ENCODE measurements at regions not wholly inside any gene's neighbourhood (a gene's known extent, or its start where the extent isn't known, plus 50 kb on each side); places are given as distances from the start of the nearest gene placed in this dataset.

- Histone ChIP-seq H3K9me3 (ENCODE audit: insufficient read depth, low read depth, low read length) (no peaks in the 10 kb centered on the region), H3K4me2 (ENCODE audit: low read depth, low read length, poor library complexity, severe bottlenecking) (no peak overlapping the region), H3K9ac (ENCODE audit: low read depth, low read length, poor library complexity, severe bottlenecking) (no peak overlapping the region), H2AFZ (ENCODE audit: low read length) (no peak overlapping the region), H3K4me1 (ENCODE audit: insufficient read depth, low read length, poor library complexity, severe bottlenecking) (no peaks in the 10 kb centered on the region), H4K20me1 (ENCODE audit: insufficient read depth, low read length, poor library complexity, severe bottlenecking) (no peaks in the 10 kb centered on the region), H3K4me3 (ENCODE audit: low read length, poor library complexity, severe bottlenecking) (no peak overlapping the region), H3K36me3 (ENCODE audit: insufficient read depth, low read length) (no peaks in the 10 kb centered on the region), H3K79me2 (ENCODE audit: insufficient read depth, low read length) (no peaks in the 10 kb centered on the region), H3F3A (ENCODE audit: low read depth) (no peaks in the 10 kb centered on the region), H3K9me2 (replicated peaks; ENCODE audit: low read depth, low read length) (no peaks in the 10 kb centered on the region), H3K27me3 (ENCODE audit: insufficient read depth, low read length, poor library complexity, severe bottlenecking) (no peaks in the 10 kb centered on the region)
- TF ChIP-seq, protein P1, sequence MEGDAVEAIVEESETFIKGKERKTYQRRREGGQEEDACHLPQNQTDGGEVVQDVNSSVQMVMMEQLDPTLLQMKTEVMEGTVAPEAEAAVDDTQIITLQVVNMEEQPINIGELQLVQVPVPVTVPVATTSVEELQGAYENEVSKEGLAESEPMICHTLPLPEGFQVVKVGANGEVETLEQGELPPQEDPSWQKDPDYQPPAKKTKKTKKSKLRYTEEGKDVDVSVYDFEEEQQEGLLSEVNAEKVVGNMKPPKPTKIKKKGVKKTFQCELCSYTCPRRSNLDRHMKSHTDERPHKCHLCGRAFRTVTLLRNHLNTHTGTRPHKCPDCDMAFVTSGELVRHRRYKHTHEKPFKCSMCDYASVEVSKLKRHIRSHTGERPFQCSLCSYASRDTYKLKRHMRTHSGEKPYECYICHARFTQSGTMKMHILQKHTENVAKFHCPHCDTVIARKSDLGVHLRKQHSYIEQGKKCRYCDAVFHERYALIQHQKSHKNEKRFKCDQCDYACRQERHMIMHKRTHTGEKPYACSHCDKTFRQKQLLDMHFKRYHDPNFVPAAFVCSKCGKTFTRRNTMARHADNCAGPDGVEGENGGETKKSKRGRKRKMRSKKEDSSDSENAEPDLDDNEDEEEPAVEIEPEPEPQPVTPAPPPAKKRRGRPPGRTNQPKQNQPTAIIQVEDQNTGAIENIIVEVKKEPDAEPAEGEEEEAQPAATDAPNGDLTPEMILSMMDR (conservative IDR thresholded peaks at IDR 0.05; ENCODE audit: low read length): no peak
- no peak for TF ChIP-seq EZH2phosphoT487 (IDR thresholded peaks at IDR 0.05; ENCODE audit: borderline replicate concordance)
Observed at GRCh38 chr21:27756191-27756590, 789.3 kb upstream of the ADAMTS5 start.

- H3K9ac ChIP-seq (ENCODE audit: low read depth, low read length, poor library complexity, severe bottlenecking): no peak overlapping the region
- no peaks in the 10 kb centered on the region for H4K20me1 ChIP-seq (ENCODE audit: insufficient read depth, low read length, poor library complexity, severe bottlenecking)
- TF ChIP-seq, protein P1 (conservative IDR thresholded peaks at IDR 0.05; ENCODE audit: low read length): no peak
- H3K27me3 ChIP-seq (ENCODE audit: insufficient read depth, low read length, poor library complexity, severe bottlenecking): no peaks in the 10 kb centered on the region
- no peak overlapping the region for H3K4me3 ChIP-seq (ENCODE audit: low read length, poor library complexity, severe bottlenecking)
- H2AFZ ChIP-seq (ENCODE audit: low read length): no peak overlapping the region
- H3K4me2 ChIP-seq (ENCODE audit: low read depth, low read length, poor library complexity, severe bottlenecking): no peak overlapping the region
- no peaks in the 10 kb centered on the region for H3K79me2 ChIP-seq (ENCODE audit: insufficient read depth, low read length)
- H3K9me2 ChIP-seq (replicated peaks; ENCODE audit: low read depth, low read length): no peaks in the 10 kb centered on the region
- H3F3A ChIP-seq (ENCODE audit: low read depth): no peaks in the 10 kb centered on the region
- H3K4me1 ChIP-seq (ENCODE audit: insufficient read depth, low read length, poor library complexity, severe bottlenecking): no peaks in the 10 kb centered on the region
- peaks cover 3% of the 10 kb centered on the region; the same call in 1 of the 2 replicates for H3K9me3 ChIP-seq (ENCODE audit: insufficient read depth, low read depth, low read length)
- H3K36me3 ChIP-seq (ENCODE audit: insufficient read depth, low read length): no peaks in the 10 kb centered on the region
Observed at GRCh38 chr21:27743971-27744564, 777.2 kb upstream of the ADAMTS5 start.

DNA sequence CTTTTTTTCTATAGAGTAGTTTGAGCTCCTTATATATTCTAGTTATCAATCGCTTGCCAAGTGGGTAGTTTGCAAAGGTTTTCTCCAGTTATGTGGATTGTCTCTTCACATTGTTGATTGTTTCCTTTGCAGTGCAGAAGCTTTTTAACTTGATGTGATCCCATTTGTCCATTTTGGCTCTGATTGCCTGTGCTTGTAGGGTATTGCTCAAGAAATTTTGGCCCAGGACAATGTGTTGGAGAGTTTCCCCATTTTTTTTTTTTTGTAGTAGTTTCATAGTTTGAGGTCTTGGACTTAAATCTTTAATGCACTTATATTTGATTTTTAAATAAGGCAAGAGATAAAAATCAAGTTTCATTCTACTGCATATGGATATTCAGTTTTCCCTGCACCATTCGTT is 774.8 kb upstream of the ADAMTS5 start:
- H3K4me1 ChIP-seq (ENCODE audit: insufficient read depth, low read length, poor library complexity, severe bottlenecking): no peaks in the 10 kb centered on the region
- no peaks in the 10 kb centered on the region for H4K20me1 ChIP-seq (ENCODE audit: insufficient read depth, low read length, poor library complexity, severe bottlenecking)
- H3K4me2 ChIP-seq (ENCODE audit: low read depth, low read length, poor library complexity, severe bottlenecking): no peak overlapping the region
- no peaks in the 10 kb centered on the region for H3F3A ChIP-seq (ENCODE audit: low read depth)
- no peak overlapping the region for H3K9ac ChIP-seq (ENCODE audit: low read depth, low read length, poor library complexity, severe bottlenecking)
- H3K27me3 ChIP-seq (ENCODE audit: insufficient read depth, low read length, poor library complexity, severe bottlenecking): no peaks in the 10 kb centered on the region
- H3K79me2 ChIP-seq (ENCODE audit: insufficient read depth, low read length): no peaks in the 10 kb centered on the region
- no peaks in the 10 kb centered on the region for H3K9me2 ChIP-seq (replicated peaks; ENCODE audit: low read depth, low read length)
- no peak for TF ChIP-seq EZH2phosphoT487 (IDR thresholded peaks at IDR 0.05; ENCODE audit: borderline replicate concordance)
- no peaks in the 10 kb centered on the region for H3K36me3 ChIP-seq (ENCODE audit: insufficient read depth, low read length)
- no peak overlapping the region for H3K4me3 ChIP-seq (ENCODE audit: low read length, poor library complexity, severe bottlenecking)
- peaks cover 3% of the 10 kb centered on the region; the same call in 1 of the 2 replicates for H3K9me3 ChIP-seq (ENCODE audit: insufficient read depth, low read depth, low read length)
- H2AFZ ChIP-seq (ENCODE audit: low read length): no peak overlapping the region

- Histone ChIP-seq H3K4me2 (ENCODE audit: low read depth, low read length, poor library complexity, severe bottlenecking) (no peak overlapping the region), H3K9me3 (ENCODE audit: insufficient read depth, low read depth, low read length) (peaks cover 3% of the 10 kb centered on the region; the same call in 1 of the 2 replicates), H3K9ac (ENCODE audit: low read depth, low read length, poor library complexity, severe bottlenecking) (no peak overlapping the region), H3F3A (ENCODE audit: low read depth) (no peaks in the 10 kb centered on the region), H3K36me3 (ENCODE audit: insufficient read depth, low read length) (no peaks in the 10 kb centered on the region), H3K79me2 (ENCODE audit: insufficient read depth, low read length) (no peaks in the 10 kb centered on the region), H2AFZ (ENCODE audit: low read length) (no peak overlapping the region), H3K27me3 (ENCODE audit: insufficient read depth, low read length, poor library complexity, severe bottlenecking) (no peaks in the 10 kb centered on the region), H3K4me3 (ENCODE audit: low read length, poor library complexity, severe bottlenecking) (no peak overlapping the region), H4K20me1 (ENCODE audit: insufficient read depth, low read length, poor library complexity, severe bottlenecking) (no peaks in the 10 kb centered on the region), H3K9me2 (replicated peaks; ENCODE audit: low read depth, low read length) (no peaks in the 10 kb centered on the region), H3K4me1 (ENCODE audit: insufficient read depth, low read length, poor library complexity, severe bottlenecking) (no peaks in the 10 kb centered on the region)
- TF ChIP-seq, protein P1 (conservative IDR thresholded peaks at IDR 0.05; ENCODE audit: low read length): no peak
- no peak for TF ChIP-seq EZH2phosphoT487 (IDR thresholded peaks at IDR 0.05; ENCODE audit: borderline replicate concordance)
Observed at GRCh38 chr21:27740084-27740483, 773.2 kb upstream of the ADAMTS5 start.

Measured in Loucy (cell line).